ENCODE measurements at regions not wholly inside any gene's neighbourhood (a gene's known extent, or its start where the extent isn't known, plus 50 kb on each side); places are given as distances from the start of the nearest gene placed in this dataset.

- no peak for DNase-seq
Observed at GRCh38 chr4:156493858-156494257, 477.7 kb downstream of the PDGFC start.

- DNase-seq = no peak
Observed at GRCh38 chr4:156487107-156487506, 484.5 kb downstream of the PDGFC start.

GRCh38 chr4:156481845-156482244 is 489.8 kb downstream of the PDGFC start:
- DNase-seq = no peak

GRCh38 chr4:156477636-156478035 is 494.0 kb downstream of the PDGFC start:
- DNase-seq = no peak

- DNase-seq = no peak
Observed at GRCh38 chr4:156476359-156476758, 495.2 kb downstream of the PDGFC start.

- no peak for DNase-seq
Observed at GRCh38 chr4:156475322-156475721, 496.3 kb downstream of the PDGFC start.

- DNase-seq = no peak
Observed at GRCh38 chr4:156473151-156473550, 498.4 kb downstream of the PDGFC start.

- DNase-seq = no peak
Observed at GRCh38 chr4:156472624-156473023, 499.0 kb downstream of the PDGFC start.

GRCh38 chr4:156459584-156459983 is 505.9 kb upstream of the CTSO start:
- no peak for DNase-seq

GRCh38 chr4:156456830-156457229 is 503.2 kb upstream of the CTSO start:
- no peak for DNase-seq

GRCh38 chr4:156443488-156443887 is 489.8 kb upstream of the CTSO start:
- no peak for DNase-seq

GRCh38 chr4:156442912-156443311 is 489.2 kb upstream of the CTSO start:
- DNase-seq = no peak

- DNase-seq = no peak
Observed at GRCh38 chr4:156439576-156440200, 486.0 kb upstream of the CTSO start.

- DNase-seq = no peak
Observed at GRCh38 chr4:156437666-156438065, 484.0 kb upstream of the CTSO start.

- no peak for DNase-seq
Observed at GRCh38 chr4:156422576-156422975, 468.9 kb upstream of the CTSO start.

GRCh38 chr4:156420623-156421022 is 467.0 kb upstream of the CTSO start:
- DNase-seq = no peak

GRCh38 chr4:156419080-156419685 is 465.5 kb upstream of the CTSO start:
- no peak for DNase-seq

GRCh38 chr4:156414406-156414805 is 460.7 kb upstream of the CTSO start:
- DNase-seq = no peak

- no peak for DNase-seq
Observed at GRCh38 chr4:156413239-156414135, 459.8 kb upstream of the CTSO start.

GRCh38 chr4:156411531-156411930 is 457.9 kb upstream of the CTSO start:
- DNase-seq = no peak

- DNase-seq = no peak
Observed at GRCh38 chr4:156408749-156409148, 455.1 kb upstream of the CTSO start.

GRCh38 chr4:156401371-156401770 is 447.7 kb upstream of the CTSO start:
- no peak for DNase-seq

- DNase-seq = no peak
Observed at GRCh38 chr4:156396534-156396933, 442.9 kb upstream of the CTSO start.

- DNase-seq = no peak
Observed at GRCh38 chr4:156391325-156391653, 437.6 kb upstream of the CTSO start.
